HEK293 (cell line): ENCODE measurements at regions not wholly inside any gene's neighbourhood (a gene's known extent, or its start where the extent isn't known, plus 50 kb on each side); places are given as distances from the start of the nearest gene placed in this dataset.

Source experiments
- CTCF ChIP-seq: fragments of 450-650 bp; formaldehyde crosslinking; IDR thresholded peaks from 2 replicates; pipeline ENCODE4 v1.5.1; 2016; ENCODE audit warnings: missing biosample characterization, missing genetic modification characterization
- PRDM6 ChIP-seq: fragments of 450-650 bp; formaldehyde crosslinking; IDR thresholded peaks from 2 replicates; pipeline ENCODE4 v1.5.1; 2017; ENCODE audit warnings: missing biosample characterization, missing genetic modification characterization
- SALL2 ChIP-seq: fragments of 450-650 bp; formaldehyde crosslinking; IDR thresholded peaks from 2 replicates; pipeline ENCODE4 v1.5.0; 2017; ENCODE audit warnings: missing biosample characterization, mild to moderate bottlenecking, missing genetic modification characterization, borderline replicate concordance
- YY1 ChIP-seq: fragments of 450-650 bp; formaldehyde crosslinking; IDR thresholded peaks from 2 replicates; pipeline ENCODE4 v1.5.1; 2018; ENCODE audit warnings: missing biosample characterization, missing genetic modification characterization
- ZFP37 ChIP-seq: fragments of 450-650 bp; formaldehyde crosslinking; IDR thresholded peaks from 2 replicates; pipeline ENCODE4 v1.5.1; 2016; ENCODE audit warnings: missing biosample characterization, missing genetic modification characterization
- ZNF148 ChIP-seq: fragments of 450-650 bp; formaldehyde crosslinking; IDR thresholded peaks from 2 replicates; pipeline ENCODE4 v1.5.0; 2017; ENCODE audit warnings: missing biosample characterization, missing genetic modification characterization, borderline replicate concordance
- ZNF274 ChIP-seq, 2 experiments: fragments of 200-500 bp in 1 of 2; fragments of 450-650 bp in 1 of 2; sonication (Bioruptor generic) in 1 of 2; formaldehyde crosslinking in 1 of 2; IDR thresholded peaks; 2 replicates each; pipeline versions ENCODE4 v1.5.1 to v1.6.1; 2014 to 2016; ENCODE audit warnings: borderline replicate concordance in 1 of 2, inconsistent platforms in 1 of 2, low read length in 1 of 2, missing biosample characterization in 1 of 2, missing genetic modification characterization in 1 of 2
- ZNF423 ChIP-seq: fragments of 450-650 bp; formaldehyde crosslinking; IDR thresholded peaks from 2 replicates; pipeline ENCODE4 v1.5.1; 2016; ENCODE audit warnings: missing biosample characterization, missing genetic modification characterization
- ZNF501 ChIP-seq: fragments of 450-650 bp; formaldehyde crosslinking; IDR thresholded peaks from 2 replicates; pipeline ENCODE4 v1.5.1; 2016; ENCODE audit warnings: missing biosample characterization, missing genetic modification characterization
- ZNF610 ChIP-seq: fragments of 450-650 bp; formaldehyde crosslinking; IDR thresholded peaks from 2 replicates; pipeline ENCODE4 v1.5.1; 2016; ENCODE audit warnings: missing biosample characterization, missing genetic modification characterization, borderline replicate concordance
- ZNF645 ChIP-seq: fragments of 450-650 bp; formaldehyde crosslinking; IDR thresholded peaks from 2 replicates; pipeline ENCODE4; 2016; ENCODE audit warnings: missing biosample characterization, missing genetic modification characterization
- ZNF658 ChIP-seq: fragments of 450-650 bp; formaldehyde crosslinking; IDR thresholded peaks from 2 replicates; pipeline ENCODE4; 2016; ENCODE audit warnings: missing biosample characterization, missing genetic modification characterization
- ZNF664 ChIP-seq: fragments of 450-650 bp; formaldehyde crosslinking; IDR thresholded peaks from 2 replicates; pipeline ENCODE4 v1.5.1; 2016; ENCODE audit warnings: missing biosample characterization, missing genetic modification characterization
- ZSCAN5A ChIP-seq: fragments of 450-650 bp; formaldehyde crosslinking; IDR thresholded peaks from 2 replicates; pipeline ENCODE4 v1.5.1; 2016; ENCODE audit warnings: missing biosample characterization, missing genetic modification characterization

GRCh38 chr6:19472153-19472552 is 365.0 kb upstream of the ID4 start:
- no peak for TF ChIP-seq YY1
- no peak for TF ChIP-seq CTCF (tag by site-specific recombination)
- no peak for TF ChIP-seq ZSCAN5A (tag by site-specific recombination)
- no peak for TF ChIP-seq ZNF610 (tag by site-specific recombination)
- TF ChIP-seq PRDM6 (tag by site-specific recombination): no peak
- no peak for TF ChIP-seq ZFP37 (tag by site-specific recombination)
- TF ChIP-seq ZNF664 (tag by site-specific recombination): no peak
- no peak for TF ChIP-seq ZNF658 (tag by site-specific recombination)
- no peak for TF ChIP-seq ZNF645 (tag by site-specific recombination)
- TF ChIP-seq ZNF274 (IDR thresholded peaks at IDR 0.05; ENCODE audit: low read length): no peak
- no peak for TF ChIP-seq ZNF274 (tag by site-specific recombination; IDR thresholded peaks at IDR 0.05; ENCODE audit: borderline replicate concordance)
- TF ChIP-seq ZNF423 (tag by site-specific recombination): no peak
- no peak for TF ChIP-seq ZNF501 (tag by site-specific recombination)
- TF ChIP-seq SALL2 (tag by site-specific recombination): no peak
- TF ChIP-seq ZNF148: no peak
